ENCODE measurements at regions not wholly inside any gene's neighbourhood (a gene's known extent, or its start where the extent isn't known, plus 50 kb on each side); places are given as distances from the start of the nearest gene placed in this dataset.
A peak's percentile ranks its signal among the peaks of the same experiment; 100 is the strongest.

DNA sequence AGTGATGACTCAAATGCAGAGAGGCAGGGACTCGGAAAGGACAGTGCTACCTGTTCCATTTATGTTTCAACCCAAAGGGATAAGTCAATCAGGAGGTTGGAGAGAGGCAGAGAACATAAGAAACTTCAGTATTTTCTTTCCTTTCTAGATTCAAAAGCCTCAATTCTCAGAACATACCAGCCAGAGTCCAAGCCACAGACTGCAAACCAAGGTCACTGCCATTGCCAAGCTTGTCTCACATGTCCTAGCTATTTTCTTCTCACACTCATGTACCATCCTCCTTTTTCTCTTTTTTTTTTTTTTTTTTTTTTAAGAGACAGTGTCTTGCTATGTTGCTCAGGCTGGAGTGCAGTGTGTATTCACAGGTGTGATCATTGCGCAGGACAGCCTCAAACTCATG is 111.7 kb upstream of the AKIP1 start:
- DNase-seq (ENCODE audit: low read depth), result no peak

DNA sequence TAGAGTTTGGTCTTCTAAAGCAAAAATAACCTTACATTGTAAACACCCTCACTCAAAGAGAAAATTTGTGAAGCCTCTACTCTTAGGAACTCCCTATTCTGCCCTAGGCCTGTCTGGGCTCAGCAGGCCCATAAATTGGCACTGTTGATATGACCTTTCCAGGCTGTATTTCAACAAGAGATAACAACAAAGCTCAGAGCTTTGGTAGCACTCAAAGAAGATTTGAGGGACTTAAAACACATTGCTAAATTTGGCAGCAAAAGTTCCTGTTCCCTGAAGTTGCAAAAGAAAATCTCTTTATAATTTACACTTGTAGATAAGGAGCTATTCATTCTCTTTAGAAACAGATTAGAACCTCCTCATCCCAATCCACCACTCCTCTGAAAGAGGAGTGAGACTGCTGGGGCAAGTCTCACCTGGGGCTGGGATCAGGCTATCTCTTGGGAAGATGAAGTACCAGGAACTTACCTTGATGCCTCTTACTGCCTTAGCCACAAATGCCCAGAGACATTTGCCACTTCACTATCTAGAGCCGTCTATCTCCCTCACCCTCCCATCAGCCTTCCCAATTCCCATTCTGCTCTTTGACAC is 110.4 kb upstream of the AKIP1 start:
- DNase-seq (ENCODE audit: low read depth), result no peak

DNA sequence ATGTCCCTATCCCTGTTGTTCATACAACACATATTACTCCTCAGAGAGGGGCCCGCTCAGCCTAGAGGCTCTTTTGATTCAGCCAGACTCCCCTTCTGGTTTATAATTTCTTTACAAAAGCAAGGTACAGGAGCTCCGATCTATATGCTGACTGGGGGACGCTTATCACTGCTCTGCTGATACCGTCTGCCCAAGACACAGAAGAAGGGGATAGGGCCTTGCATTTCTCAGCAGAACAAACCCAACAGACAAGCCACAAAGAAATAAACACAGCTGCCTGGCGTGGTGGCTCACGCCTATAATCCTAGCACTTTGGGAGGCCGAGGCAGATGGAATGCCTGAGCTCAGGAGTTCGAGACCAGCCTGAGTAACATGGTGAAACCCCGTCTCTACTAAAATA is 109.9 kb upstream of the AKIP1 start:
- no peak for DNase-seq (ENCODE audit: low read depth)

DNA sequence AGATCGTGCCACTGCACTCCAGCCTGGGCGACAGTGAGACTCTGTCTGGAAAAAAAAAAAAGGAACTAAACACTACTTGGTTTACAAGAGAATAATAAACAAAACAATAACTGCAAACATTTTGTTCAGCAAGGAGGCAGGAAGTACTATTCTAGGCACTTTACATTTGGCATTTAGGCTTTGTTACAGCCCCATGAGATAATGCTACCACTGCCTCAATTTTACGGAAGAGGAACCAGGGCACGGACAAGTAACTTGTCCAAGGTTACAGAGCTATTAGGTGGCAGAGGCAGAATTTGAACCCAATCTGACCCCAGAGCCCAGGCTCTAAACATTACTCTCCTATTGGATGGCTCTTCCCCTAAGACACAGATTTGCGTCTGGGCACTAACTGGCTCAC is 108.7 kb upstream of the AKIP1 start:
- no peak for DNase-seq (ENCODE audit: low read depth)

DNA sequence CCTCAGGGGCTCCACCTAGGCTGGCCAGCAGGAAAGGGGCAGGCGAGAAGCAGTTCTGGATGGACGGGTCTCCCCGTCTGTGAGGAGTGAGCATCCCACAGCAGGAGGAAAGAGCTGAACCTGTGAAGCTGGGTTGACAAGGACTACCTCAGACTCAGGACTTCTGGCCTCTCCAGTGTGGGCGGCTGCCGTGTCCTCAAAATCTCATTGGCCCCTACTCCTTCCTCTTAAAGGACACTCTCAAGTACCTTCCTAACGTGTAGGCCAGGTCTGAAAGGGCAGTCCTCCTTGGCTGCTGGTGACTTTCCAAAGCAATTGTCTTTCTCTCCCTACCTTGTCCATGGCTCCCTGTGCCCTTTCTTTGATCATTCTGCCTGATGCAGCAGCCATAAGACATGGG is 107.0 kb upstream of the AKIP1 start:
- no peak for DNase-seq (ENCODE audit: low read depth)

DNA sequence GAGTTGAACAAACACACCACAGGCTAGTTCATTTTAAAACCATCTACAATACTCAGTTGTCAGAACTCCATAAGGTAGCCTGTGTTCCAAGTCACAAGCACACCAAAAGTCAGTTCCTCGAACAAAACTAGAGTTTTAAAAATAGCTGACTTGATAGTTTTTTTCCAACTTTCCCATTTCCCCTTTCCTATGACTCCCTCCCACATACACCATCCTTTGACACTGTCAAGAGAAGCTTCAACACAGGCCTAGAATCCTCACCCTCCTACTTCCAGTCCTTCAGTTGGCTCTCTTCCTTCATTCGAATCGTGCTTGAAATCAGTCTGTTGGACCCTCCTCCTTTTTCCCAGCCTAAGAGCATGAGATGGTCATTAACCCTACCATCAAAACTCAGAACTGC is 105.7 kb upstream of the AKIP1 start:
- DNase-seq (ENCODE audit: low read depth), result no peak

DNA sequence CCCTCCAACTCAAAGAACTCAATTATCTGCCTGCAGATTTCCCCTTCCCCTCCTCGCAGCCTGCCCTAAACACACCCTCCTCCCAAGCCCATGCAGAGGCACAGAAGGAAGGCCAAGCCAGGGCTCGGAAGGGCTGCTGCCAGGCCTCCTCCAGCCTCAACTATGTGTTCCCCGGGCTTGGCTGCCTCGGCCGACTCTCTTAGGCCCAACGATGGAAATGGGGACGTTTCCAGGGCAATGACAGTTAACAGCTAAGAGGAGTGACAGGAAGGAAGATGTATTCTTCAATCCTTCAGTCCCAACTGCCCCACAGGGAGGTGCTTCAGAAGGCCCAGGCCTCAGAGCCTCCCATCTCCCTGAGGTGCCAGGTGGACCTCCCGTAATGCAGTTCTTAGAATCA is 104.0 kb upstream of the AKIP1 start:
- DNase-seq (ENCODE audit: low read depth), result no peak

DNA sequence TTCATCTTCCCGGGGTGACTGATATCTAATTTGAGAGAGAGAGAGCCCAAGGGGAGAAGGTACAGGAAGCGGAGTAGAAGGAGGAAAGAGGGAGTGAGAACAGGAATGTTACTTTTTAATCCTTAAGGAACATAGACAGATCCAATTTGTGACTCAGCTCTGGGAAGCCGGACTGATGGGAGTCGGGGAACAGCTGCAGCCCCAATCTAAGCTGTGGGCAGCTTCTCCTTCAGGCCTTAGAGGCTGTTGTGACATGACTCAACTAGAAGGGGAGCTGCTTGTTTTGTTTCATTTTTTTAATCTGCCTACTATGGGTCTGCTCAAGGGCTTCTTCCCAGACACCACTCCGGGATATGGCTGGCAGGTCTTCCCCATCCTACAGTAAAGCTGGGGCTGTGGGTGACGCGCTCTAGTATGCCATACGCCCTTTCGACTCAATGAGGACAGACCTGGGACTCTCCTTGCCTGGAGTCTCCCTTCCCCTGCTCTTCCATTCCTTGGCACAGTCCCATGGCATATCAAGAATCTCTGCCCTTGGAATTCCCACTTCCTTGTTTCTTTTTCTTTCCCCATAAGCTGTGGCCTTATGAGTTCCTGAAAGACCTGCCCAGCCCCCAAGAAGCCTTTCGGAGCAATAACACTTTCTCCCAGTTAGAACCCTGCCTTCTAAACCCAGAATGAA is 103.3 kb upstream of the AKIP1 start:
- DNase-seq (ENCODE audit: low read depth), result peak; percentile 58

DNA sequence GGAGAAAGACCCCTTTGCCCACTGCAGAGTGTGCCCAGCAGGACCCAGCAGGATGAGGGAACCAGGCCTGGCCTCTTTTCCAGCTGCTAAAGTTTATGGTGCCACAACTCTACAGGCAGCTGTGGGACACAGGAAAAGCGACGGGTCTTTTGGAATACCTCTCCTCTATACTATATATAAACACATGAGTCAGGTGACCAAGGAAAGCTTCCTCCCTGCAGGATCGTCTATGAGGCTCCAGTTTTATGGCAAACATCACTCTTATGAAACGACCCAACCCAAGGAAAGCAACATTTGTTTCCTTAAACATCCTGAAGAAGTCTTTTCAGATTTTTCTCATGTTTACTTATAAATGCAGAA is 102.8 kb upstream of the AKIP1 start:
- DNase-seq (ENCODE audit: low read depth), result no peak

DNA sequence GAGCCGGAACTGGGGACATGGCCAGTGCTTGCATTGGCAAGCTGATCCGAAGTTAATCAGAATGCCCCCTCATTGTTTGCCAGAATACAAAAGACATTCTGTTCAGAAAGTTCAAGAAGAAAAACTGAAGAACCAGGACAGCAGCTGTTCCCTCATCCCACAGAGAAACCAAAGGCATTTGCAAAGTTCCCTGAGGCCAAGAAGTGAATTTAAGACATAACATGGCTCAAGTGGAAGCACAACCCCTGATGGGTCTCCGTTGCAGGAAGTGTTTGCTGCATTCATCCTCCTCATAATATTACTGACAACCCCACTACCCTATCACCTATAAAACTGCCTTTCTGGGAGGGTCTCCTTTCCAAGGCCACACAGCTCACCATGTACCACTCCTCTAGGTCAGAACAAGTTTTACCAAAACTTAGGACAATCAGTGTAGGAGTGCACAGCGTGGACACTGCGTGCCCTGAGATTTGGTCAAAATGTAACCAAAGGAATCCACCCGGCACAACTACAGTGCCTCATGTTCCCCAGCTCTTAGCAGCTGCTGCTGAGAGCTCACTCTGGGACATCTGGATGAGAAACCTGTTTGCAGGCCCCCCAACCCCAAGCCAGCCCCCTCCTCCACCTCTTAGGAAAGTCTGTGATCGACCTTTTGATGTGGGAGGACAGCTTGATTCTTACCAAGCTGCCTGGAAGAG is 101.6 kb upstream of the AKIP1 start:
- peak; percentile 14 for DNase-seq (ENCODE audit: low read depth)

DNA sequence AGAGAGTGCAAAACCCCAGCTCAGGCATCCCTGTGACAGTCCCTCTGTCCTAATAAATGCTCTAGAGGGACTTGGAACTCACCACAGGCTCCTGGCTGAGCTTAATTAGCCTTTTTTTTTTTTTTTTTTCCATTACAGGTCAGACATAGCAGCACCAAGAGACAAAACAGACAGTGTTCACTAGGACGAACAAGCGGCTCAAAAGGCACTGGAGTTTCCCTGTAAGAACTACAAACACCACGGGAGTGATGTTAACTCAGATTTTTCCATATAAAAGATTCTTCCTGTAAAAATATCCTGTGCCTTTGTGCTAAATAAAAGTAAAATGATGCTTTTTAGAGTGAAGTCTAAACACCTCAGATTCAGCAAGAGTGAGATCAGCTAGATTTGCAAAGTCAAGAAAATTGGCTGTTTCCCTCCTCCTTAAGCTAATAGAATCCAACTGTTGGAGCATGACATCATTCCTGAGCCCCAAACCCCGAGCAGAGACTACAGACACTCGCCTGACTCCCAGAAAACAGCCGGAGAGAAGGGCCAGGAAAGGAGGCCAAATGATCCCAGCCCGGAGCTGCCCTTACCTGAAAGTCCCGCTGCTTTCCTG is 101.0 kb upstream of the AKIP1 start:
- peak; percentile 32 for DNase-seq (ENCODE audit: low read depth)

DNA sequence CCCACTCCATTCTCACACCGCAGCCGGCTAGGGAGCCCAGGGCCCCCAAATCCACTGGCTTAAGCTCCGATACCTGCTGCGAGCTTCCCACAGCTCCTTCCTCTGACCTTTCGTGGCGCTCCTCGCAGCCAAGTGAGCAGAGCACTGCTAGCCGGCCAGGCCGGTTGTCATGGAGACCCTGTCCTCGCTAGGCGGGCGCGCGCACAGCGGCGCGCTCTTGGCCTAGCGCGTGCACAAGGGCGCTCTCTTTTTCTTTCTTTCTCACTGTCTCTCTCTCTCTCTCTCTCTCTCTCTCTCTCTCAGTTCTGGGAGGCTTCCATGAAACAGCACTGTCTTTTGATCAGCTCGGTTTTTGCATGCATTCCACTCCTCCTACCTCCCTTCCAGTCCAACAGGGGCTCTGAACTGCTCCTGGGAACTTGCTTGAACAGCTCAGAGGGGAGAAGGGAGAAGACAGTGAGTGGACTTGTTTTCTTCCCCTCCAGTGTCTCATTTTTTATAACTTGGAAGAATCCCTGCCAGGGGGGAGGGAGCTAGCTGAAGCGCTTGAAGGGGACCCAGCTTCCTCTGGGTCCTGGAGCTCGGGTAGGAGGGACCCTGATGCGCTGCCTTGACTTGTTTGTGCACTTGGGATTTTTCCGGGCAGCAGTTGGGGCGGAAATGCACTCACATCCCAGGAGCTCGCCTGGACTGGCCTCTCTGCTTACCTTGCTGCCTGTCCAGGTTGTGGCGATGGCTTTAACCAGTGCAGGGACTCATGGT is 100.3 kb upstream of the AKIP1 start:
- DNase-seq (ENCODE audit: low read depth), result peak; percentile 89

DNA sequence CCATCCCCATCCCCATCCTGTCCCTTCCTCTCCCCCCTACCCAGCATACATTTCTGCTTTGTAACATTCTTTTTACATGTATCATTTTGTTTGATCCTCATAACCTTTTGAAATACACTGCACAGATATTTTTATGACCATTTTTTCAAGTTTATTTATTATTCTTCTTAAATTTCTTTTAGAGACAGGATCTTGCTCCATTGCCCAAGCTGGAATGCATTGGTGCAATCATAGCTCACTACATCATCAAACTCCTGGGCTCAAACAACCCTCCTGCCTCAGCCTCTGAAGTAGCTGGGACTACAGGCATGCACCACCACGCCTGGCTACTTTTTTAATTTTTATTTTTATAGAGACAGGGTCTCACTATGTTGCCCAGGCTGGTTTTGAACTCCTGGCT is 99.4 kb upstream of the AKIP1 start:
- peak; percentile 87 for DNase-seq (ENCODE audit: low read depth)

DNA sequence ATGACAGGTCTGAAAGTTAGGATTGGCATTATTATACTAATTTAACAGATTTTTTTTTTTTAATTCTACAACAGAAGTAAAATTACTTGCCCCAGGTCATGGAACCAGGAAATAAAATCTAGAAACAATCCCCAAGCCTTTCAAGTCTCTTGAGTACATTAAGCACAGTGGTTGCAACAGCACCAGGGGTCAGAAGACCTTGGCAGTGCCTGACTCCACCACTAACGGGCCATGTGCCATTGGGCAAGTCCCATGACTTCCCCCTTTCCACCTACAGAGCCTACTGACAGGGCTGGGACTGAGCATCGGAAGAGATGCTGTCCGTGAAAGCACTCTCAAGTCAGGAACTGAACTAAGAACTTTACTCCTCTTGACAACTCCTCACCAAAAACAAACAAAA is 98.6 kb upstream of the AKIP1 start:
- peak; percentile 93 for DNase-seq (ENCODE audit: low read depth)

DNA sequence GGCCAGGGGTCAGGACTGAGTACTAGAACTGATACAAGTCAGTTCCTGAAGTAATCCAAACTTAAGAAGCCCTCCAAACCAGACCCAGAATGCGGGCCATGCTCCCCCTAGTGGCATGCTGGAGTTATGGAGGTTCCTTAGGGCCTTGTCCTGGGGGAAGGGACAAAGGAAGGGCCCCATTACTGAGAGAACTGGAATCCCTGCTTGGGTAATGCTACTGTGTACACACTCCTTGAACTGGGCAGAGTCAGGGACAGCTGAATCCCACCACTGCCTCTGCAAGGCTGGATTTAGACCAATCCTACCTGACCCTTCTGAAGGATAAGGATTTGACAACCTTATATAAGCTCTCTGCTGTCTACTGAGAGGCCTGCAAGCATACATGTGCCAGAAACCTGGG is 97.3 kb upstream of the AKIP1 start:
- DNase-seq (ENCODE audit: low read depth), result peak; percentile 83

DNA sequence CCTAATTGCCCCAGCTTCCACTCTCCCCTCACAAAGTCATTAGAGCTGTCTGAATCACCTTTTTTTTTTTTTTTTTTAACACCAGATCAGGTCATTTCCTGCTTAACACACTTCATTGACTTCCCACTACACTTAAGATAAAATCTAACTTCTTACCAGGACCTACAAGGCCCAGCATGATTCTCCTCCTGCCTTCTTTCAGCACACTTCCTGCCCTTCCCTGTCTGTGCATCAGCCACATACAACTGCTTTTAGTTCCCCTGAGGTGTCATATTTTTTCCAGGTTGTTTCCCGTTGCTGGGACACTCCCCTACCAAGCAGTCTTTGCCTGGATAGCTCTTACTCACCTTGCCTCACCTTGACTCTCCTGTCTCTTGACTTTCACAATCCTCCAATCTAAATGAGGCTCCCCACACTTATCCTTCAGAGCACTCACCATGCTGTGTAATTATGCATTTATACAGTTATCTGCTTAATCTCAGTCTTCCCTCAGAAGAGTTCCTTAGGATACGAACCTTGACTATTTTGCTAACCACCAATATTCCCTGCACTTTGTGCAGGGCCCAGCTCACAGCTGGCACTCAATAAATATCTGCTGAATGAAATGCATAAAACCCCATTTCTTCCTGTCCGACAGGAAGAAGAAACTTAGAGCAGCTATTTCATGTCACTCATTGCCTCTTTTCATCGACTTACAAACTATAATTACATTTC is 96.6 kb upstream of the AKIP1 start:
- DNase-seq (ENCODE audit: low read depth), result no peak

DNA sequence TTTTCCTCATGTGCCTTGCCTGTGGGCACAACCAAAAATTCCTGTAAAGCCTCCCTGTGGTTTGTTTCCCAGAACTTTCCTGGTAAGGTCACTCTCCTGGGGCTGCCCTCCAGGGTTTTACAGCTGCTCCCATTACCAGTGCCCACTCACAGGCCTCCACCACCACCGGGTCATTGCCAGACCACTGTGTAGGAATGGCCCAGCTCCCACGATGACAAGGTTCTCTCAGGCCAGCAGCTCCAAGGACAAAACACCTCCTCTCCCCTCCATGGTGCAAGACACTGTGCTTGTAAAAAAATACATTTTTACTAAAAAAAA is 96.1 kb upstream of the AKIP1 start:
- DNase-seq (ENCODE audit: low read depth), result peak; percentile 69

DNA sequence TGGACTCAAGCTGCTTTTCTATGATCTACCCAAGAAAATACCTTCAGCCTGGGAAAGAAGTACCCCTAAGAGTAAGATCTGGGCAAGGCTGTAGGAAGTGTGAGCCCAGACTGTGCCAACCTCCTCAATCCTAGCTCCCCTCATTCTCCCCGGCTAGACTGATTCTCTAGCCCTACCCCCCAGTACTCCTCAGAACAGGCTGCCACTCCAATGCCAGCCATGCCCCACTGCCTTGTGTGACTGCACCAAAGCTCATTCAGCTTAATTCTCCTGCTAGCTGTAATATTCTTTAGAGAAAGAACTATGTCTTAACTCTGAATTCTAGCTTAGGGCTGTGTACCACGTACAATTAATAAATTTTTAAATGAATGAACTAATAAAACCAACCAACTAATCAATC is 92.6 kb upstream of the AKIP1 start:
- no peak for DNase-seq (ENCODE audit: low read depth)

DNA sequence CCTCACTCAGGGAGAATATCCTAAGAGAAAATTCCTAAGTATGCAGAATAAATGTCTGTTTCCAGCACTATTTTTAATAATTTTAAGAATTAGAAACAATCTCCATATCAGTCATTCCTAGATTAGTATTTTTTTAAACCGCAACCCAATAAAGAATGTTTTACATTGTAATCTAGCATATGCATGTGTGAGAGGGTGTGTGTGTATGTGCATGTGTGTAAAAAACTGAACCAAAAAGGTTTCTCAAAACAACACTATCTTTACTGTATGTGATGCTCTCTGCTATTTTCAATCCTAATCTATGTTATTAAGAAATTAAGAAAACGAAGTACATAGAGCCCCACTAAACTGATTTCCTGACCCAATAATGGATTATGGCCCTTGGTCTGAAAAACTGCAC is 90.6 kb upstream of the AKIP1 start:
- no peak for DNase-seq (ENCODE audit: low read depth)

DNA sequence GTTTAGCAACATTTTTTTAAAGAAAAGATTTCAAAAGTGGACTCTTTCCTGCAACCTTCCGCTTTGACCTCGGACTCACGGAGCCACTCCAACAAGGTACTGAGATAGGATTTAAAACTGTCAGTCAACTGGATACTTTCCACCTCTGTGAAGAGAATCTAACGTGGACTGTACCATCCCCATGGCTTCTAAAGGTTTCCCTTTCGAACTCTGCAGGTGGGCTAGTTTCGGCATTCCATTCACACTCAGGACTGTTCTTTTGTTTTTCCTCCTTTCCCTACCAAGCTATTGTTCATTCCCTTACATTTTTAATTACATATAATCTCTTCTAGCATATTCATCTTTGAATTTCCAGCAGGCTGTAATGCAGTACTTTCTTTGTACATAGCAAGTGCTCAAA is 88.5 kb upstream of the AKIP1 start:
- DNase-seq (ENCODE audit: low read depth), result no peak

DNA sequence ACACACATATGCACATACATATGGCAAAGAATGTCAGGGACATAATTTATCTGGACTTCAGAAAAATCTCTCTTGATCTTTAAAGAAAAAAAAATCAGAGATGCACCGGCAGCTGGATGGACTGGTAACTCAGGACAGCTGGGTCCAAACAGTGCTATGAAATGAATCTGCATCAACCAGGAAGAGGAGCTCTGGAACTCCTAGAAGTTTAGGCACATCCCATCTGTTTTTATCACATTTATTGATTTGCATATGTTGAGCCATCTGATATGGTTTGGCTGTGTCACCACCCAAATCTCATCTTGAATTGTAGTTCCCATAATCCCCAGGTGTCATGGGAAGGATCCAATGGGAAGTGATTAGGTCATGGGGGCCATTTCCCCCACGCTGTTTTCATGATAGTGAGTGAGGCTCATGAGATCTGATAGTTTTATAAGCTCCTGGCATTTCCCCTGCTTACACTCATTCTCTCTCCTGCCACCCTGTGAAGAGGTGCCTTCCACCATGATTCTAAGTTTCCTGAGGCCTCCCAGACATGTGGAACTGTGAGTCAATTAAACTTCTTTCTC is 87.7 kb upstream of the AKIP1 start:
- no peak for DNase-seq (ENCODE audit: low read depth)

Measured in fibroblast of gingiva (primary cell).